Nephron progenitor cell (in vitro differentiated cells): ENCODE measurements at regions not wholly inside any gene's neighbourhood (a gene's known extent, or its start where the extent isn't known, plus 50 kb on each side); places are given as distances from the start of the nearest gene placed in this dataset.

Experiments
- DNase-seq: peaks from one replicate; pipeline ENCODE4 v3.0.0; 2021
- H3K27ac Mint-ChIP-seq: 2 replicates; pipeline ENCODE4 v1.8.0; 2021; ENCODE audit warnings: mild to moderate bottlenecking, moderate library complexity, mixed read lengths
- H3K27me3 Mint-ChIP-seq: 2 replicates; pipeline ENCODE4 v1.8.0; 2021; ENCODE audit warnings: mild to moderate bottlenecking, low read depth, mixed read lengths; ENCODE audit not compliant: poor library complexity
- H3K36me3 Mint-ChIP-seq: 2 replicates; pipeline ENCODE4 v1.8.0; 2021; ENCODE audit warnings: low read depth, mixed read lengths
- H3K4me1 Mint-ChIP-seq: 2 replicates; pipeline ENCODE4 v1.8.0; 2021; ENCODE audit warnings: mixed read lengths
- H3K4me3 Mint-ChIP-seq: 2 replicates; pipeline ENCODE4 v1.8.0; 2021; ENCODE audit warnings: mild to moderate bottlenecking, moderate library complexity, mixed read lengths
- H3K9me3 Mint-ChIP-seq: 2 replicates; pipeline ENCODE4 v1.8.0; 2021; ENCODE audit warnings: mild to moderate bottlenecking, moderate library complexity, mixed read lengths
- TF ChIP-seq, protein P1 (sequence below): fragments of 200-600 bp; sonication (generic); IDR thresholded peaks from 2 replicates; pipeline ENCODE4 v1.5.0; 2021; ENCODE audit warnings: antibody characterized with exemption

DNA sequence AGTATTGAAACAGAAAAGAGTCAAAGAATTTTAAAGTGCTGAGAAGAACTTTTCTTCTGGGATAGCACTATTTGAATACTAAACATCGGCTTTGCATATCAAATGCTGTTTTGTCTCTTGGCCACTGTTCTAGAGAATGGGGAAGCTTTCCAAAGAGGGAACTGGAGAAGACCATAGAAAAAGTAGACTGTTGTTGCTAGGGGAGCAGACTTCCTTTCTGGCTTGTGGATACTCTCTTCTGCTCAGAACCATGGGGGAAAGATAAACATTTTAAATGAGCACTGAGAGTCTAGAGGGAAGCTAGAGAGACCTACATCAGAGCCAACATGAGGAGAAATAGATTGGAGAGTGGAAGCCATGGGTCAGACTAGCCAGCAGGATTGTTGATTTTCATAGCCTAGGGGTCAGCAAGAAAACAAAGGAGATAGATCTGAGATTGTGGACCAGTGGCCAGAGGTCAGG lies 315.7 kb downstream of the KCTD12 start:
- no peaks in the 10 kb centered on the region for H3K36me3 Mint-ChIP-seq
- H3K9me3 Mint-ChIP-seq = peaks cover 13% of the 10 kb centered on the region
- no peak for DNase-seq
- H3K27ac Mint-ChIP-seq = no peak overlapping the region
- H3K27me3 Mint-ChIP-seq = no peaks in the 10 kb centered on the region
- TF ChIP-seq, protein P1, sequence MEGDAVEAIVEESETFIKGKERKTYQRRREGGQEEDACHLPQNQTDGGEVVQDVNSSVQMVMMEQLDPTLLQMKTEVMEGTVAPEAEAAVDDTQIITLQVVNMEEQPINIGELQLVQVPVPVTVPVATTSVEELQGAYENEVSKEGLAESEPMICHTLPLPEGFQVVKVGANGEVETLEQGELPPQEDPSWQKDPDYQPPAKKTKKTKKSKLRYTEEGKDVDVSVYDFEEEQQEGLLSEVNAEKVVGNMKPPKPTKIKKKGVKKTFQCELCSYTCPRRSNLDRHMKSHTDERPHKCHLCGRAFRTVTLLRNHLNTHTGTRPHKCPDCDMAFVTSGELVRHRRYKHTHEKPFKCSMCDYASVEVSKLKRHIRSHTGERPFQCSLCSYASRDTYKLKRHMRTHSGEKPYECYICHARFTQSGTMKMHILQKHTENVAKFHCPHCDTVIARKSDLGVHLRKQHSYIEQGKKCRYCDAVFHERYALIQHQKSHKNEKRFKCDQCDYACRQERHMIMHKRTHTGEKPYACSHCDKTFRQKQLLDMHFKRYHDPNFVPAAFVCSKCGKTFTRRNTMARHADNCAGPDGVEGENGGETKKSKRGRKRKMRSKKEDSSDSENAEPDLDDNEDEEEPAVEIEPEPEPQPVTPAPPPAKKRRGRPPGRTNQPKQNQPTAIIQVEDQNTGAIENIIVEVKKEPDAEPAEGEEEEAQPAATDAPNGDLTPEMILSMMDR = no peak
- no peak overlapping the region for H3K4me3 Mint-ChIP-seq
- no peaks in the 10 kb centered on the region for H3K4me1 Mint-ChIP-seq

DNA sequence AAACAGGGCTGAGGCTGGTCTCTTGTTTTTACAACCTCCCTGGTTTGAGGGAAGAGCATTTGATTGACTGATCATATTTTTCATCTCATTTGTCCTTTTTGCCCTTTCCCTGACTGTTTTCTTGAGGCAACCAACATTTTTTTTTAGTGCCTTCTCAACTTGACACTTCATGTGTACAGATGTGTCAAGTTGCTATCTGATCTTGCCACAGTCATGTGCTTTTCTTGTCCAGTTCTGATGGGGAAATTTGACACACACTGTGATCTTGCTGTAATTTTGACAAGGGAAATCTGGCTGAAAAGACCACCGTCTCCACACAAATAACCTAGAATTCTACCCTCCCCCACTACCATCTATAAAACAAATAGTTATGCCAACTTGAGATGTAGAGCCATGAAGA lies 329.6 kb downstream of the KCTD12 start:
- H3K4me1 Mint-ChIP-seq = peaks cover 11% of the 10 kb centered on the region
- TF ChIP-seq, protein P1 = no peak
- no peak overlapping the region for H3K4me3 Mint-ChIP-seq
- H3K27me3 Mint-ChIP-seq = no peaks in the 10 kb centered on the region
- no peak overlapping the region for H3K27ac Mint-ChIP-seq
- DNase-seq = no peak
- no peaks in the 10 kb centered on the region for H3K9me3 Mint-ChIP-seq
- H3K36me3 Mint-ChIP-seq = no peaks in the 10 kb centered on the region

DNA sequence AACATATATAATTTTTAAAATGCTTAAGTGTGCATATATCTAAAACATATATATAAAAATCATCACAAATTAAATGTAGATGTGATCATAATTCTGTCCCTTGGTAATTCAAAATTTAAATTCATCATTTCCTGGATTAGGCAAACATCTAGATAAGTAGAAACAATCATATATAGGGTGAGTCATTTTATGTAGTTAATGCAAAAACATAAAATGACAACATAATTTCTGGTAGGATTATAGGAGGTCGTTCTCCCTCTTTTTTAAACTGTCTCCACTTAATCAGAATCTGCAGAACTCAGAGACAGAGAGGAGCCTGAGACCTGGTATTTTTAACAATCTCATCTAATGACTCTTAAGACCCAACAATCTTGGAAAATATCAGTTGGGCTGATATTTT lies 333.4 kb downstream of the KCTD12 start:
- no peak for DNase-seq
- Mint-ChIP-seq H3K9me3 (no peaks in the 10 kb centered on the region), H3K4me1 (peaks cover 11% of the 10 kb centered on the region), H3K4me3 (no peak overlapping the region), H3K36me3 (no peaks in the 10 kb centered on the region), H3K27me3 (no peaks in the 10 kb centered on the region), H3K27ac (no peak overlapping the region)
- TF ChIP-seq, protein P1 = no peak

DNA sequence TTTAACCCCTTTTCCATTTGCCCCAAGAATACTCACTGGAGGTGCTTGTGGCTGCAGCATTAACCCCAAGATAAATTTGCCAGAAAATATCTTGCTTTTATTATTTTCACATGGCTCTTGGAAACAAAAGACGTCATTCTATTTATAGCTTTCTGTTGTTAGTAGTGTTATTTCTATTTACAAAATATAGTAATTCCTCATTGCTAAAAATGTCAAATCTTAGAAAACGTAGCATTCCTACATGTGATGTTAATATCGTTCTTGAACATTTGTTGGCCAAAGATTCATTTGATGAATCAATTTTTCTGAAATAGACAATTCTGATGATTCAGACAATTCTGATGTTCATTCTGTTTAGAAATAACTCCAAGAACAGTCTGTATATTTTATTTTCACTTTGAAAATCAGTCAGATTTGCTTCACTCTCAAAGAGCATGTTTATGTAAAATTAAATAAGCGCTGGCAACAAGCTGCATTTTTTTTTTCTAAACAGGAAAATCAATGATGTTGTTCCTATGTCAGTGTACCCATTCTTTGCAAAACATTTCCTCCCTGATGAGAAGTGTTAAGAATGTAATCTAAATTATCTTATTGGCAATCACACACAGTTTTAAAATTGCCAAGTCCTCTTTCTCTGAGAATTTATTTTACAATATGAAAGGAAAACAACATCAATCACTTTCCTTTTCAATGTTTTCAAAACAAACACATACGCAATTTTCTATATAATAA lies 334.0 kb downstream of the KCTD12 start:
- TF ChIP-seq, protein P1 = no peak
- no peaks in the 10 kb centered on the region for H3K9me3 Mint-ChIP-seq
- peaks cover 7% of the 10 kb centered on the region for H3K4me1 Mint-ChIP-seq
- no peaks in the 10 kb centered on the region for H3K27me3 Mint-ChIP-seq
- H3K36me3 Mint-ChIP-seq = no peaks in the 10 kb centered on the region
- H3K4me3 Mint-ChIP-seq = no peak overlapping the region
- DNase-seq = no peak
- H3K27ac Mint-ChIP-seq = no peak overlapping the region

DNA sequence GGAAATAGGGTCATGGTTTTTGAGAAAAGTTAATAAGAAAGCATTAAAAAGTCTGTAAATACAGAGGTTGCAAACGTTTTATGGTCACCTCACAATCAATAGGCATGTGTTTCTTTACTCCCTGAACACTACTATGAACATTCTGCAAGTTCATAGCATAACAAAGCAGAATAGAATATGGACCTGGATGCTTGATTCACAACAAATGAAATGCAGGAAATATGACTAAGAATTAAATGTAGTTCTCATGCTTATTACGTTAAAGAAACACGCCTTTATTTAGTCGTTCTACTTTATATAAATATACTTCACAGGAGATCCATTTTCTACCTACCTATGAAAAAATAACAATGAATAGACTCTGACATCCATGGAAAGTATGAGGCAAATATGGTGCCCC lies 344.0 kb downstream of the KCTD12 start:
- Mint-ChIP-seq H3K4me1 (no peaks in the 10 kb centered on the region), H3K4me3 (no peak overlapping the region), H3K27ac (no peak overlapping the region), H3K9me3 (peaks cover 10% of the 10 kb centered on the region), H3K27me3 (no peaks in the 10 kb centered on the region), H3K36me3 (no peaks in the 10 kb centered on the region)
- TF ChIP-seq, protein P1 = no peak
- no peak for DNase-seq

DNA sequence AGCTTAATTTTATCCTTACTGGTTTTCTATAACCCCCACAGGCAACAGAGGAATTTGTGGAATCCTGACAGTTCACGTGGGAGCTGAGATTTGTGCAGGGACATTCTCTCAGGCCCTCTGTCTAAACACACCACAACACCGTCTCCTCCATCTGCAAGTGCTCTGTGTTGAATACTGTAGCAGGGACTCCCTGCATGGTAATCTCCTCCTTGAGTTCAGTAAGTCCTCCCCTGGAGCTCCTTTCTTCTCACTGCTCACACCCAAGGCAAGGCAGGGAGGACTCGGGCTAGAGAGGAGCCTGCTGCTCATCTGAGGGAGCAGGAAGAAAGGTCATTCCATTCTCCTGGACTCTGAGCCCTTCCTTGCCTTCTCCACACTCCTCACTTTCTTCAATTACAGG lies 348.2 kb downstream of the KCTD12 start:
- TF ChIP-seq, protein P1 = no peak
- H3K27ac Mint-ChIP-seq = no peak overlapping the region
- H3K4me1 Mint-ChIP-seq = no peaks in the 10 kb centered on the region

More for the DNA sequence above, 348.2 kb downstream of the KCTD12 start:
- no peaks in the 10 kb centered on the region for H3K27me3 Mint-ChIP-seq
- H3K4me3 Mint-ChIP-seq = no peak overlapping the region
- no peaks in the 10 kb centered on the region for H3K36me3 Mint-ChIP-seq
- no peak for DNase-seq
- peaks cover 10% of the 10 kb centered on the region for H3K9me3 Mint-ChIP-seq
